ENCODE measurements at regions not wholly inside any gene's neighbourhood (a gene's known extent, or its start where the extent isn't known, plus 50 kb on each side); places are given as distances from the start of the nearest gene placed in this dataset.

DNA sequence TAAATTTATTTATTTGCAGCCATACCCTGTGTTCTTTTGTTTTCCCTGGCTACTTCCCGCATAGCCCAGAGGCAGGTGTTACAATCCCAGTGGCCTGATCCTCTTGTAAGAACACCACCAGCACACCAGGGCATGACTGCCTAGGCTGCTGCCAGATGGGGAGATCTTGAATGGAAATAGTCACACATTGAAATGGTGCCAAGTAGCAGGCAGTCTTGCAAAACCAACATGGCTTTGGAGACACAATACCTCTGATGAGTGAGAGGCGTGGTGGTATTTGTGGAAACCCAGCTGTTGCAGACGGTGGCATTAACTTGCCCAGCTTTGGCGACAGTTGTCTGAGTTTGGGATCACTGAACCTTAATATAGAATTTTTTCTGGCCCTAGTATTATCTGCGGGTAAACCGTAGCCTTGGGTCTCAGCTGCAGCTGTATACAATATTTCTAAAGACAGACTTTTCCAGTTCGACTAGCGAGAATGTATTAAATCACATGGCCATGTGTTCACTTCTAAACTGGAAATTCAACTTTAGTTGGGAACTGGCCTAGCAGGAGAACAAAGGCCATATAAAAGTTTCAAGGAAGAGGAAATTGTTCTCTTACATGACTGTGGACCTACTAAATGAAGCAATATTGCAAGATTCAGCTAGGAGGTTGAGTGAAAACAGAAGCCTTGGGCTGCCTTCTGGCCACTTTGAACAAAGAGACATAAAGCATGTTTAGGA lies 277.0 kb downstream of the SMARCA2 start:
- no peaks in the 10 kb centered on the region for H3K9me3 ChIP-seq
- intact Hi-C loops (cut with DNase I; ENCODE audit: low total_unique reads), result no loop called here
- TF ChIP-seq POLR2A (IDR thresholded peaks at IDR 0.05), result no peak
- TF ChIP-seq, protein P1, sequence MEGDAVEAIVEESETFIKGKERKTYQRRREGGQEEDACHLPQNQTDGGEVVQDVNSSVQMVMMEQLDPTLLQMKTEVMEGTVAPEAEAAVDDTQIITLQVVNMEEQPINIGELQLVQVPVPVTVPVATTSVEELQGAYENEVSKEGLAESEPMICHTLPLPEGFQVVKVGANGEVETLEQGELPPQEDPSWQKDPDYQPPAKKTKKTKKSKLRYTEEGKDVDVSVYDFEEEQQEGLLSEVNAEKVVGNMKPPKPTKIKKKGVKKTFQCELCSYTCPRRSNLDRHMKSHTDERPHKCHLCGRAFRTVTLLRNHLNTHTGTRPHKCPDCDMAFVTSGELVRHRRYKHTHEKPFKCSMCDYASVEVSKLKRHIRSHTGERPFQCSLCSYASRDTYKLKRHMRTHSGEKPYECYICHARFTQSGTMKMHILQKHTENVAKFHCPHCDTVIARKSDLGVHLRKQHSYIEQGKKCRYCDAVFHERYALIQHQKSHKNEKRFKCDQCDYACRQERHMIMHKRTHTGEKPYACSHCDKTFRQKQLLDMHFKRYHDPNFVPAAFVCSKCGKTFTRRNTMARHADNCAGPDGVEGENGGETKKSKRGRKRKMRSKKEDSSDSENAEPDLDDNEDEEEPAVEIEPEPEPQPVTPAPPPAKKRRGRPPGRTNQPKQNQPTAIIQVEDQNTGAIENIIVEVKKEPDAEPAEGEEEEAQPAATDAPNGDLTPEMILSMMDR (IDR thresholded peaks at IDR 0.05), result no peak
- 85 to 97% methylated on average over 8 of the region's 8 CpGs for WGBS, 2 donors
- no peak for DNase-seq
- H3K36me3 ChIP-seq (ENCODE audit: low read depth, missing control alignments), result no peaks in the 10 kb centered on the region
- no peak overlapping the region for H3K4me3 ChIP-seq
- no peak overlapping the region for H3K27ac ChIP-seq
- H3K27me3 ChIP-seq, result no peaks in the 10 kb centered on the region
- H3K4me1 ChIP-seq, result no peaks in the 10 kb centered on the region

DNA sequence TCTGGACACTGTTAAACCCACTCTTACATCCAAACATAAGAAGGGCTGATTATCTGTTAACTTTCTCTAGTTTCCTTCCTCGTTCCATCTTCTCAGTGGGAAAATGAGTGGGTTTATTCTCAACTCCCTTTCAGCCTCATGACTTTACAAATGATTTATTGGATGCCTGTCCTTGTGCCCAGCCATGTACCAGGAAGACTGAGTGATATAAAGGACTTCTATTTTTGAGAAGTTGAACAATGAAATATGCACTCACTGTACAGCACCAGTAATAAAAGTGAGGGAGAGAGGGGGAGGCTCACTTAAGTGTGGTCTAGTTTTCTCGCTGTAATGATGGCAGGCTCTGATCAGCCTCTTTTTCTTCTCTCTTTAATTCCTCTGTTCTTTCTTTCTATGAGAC lies 277.6 kb downstream of the SMARCA2 start:
- Histone ChIP-seq H3K27ac (no peak overlapping the region), H3K27me3 (no peaks in the 10 kb centered on the region), H3K4me1 (no peaks in the 10 kb centered on the region), H3K9me3 (no peaks in the 10 kb centered on the region), H3K4me3 (no peak overlapping the region), H3K36me3 (ENCODE audit: low read depth, missing control alignments) (no peaks in the 10 kb centered on the region)
- WGBS, 2 donors, result 79 to 89% methylated on average over 2 of the region's 2 CpGs
- intact Hi-C loops (cut with DNase I; ENCODE audit: low total_unique reads), result no loop called here
- no peak for TF ChIP-seq POLR2A (IDR thresholded peaks at IDR 0.05)
- DNase-seq, result no peak

DNA sequence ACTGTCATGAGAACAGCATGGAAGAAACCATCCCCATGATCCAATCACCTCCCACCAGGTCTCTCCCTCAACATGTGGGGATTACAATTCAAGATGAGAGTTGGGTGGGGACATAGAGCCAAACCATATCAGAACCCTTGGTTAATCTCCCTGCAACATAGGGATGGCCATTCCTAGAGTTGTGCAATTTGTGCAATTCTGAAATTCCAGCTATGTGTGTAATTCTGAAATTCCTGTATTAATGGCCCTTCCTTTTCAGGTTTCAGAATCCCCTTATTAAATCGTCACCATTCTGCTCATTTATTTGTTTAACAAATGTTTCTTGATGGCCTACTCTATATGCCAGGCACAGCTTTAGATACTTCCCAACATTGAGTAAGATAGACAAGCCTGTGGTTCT lies 282.6 kb downstream of the SMARCA2 start:
- no peak for DNase-seq
- H3K4me3 ChIP-seq, result no peak overlapping the region
- H3K4me1 ChIP-seq, result no peaks in the 10 kb centered on the region
- no peaks in the 10 kb centered on the region for H3K36me3 ChIP-seq (ENCODE audit: low read depth, missing control alignments)
- no peak overlapping the region for H3K27ac ChIP-seq
- intact Hi-C loops (cut with DNase I; ENCODE audit: low total_unique reads), result no loop called here
- TF ChIP-seq POLR2A (IDR thresholded peaks at IDR 0.05), result no peak
- TF ChIP-seq, protein P1 (IDR thresholded peaks at IDR 0.05), result no peak
- WGBS, 2 donors, result 93 to 100% methylated on average over 1 of the region's 1 CpG
- no peaks in the 10 kb centered on the region for H3K9me3 ChIP-seq
- no peaks in the 10 kb centered on the region for H3K27me3 ChIP-seq

DNA sequence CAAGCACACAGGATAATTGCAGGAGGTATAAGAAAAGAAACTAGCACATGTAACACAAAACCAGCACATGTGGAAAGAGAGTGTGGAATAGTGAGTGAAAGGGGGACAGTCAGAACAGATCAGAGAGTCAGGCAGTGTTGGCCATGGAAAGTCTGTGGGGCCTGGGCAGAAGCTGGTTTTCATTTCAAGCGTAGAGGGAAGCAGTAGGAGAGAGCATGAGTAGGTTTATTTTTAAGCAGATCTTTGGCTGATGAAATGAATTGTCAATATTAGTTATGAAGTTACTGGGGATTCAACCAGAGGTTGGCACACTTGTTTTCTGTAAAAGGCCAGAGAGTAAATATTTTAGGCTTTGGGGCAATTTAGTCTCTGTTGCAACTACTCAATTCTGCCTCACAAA lies 283.1 kb downstream of the SMARCA2 start:
- Histone ChIP-seq H3K4me3 (no peak overlapping the region), H3K27me3 (no peaks in the 10 kb centered on the region), H3K27ac (no peak overlapping the region), H3K9me3 (no peaks in the 10 kb centered on the region), H3K4me1 (no peaks in the 10 kb centered on the region), H3K36me3 (ENCODE audit: low read depth, missing control alignments) (no peaks in the 10 kb centered on the region)
- 61 to 93% methylated on average over 1 of the region's 1 CpG for WGBS, 2 donors
- TF ChIP-seq POLR2A (IDR thresholded peaks at IDR 0.05), result no peak
- TF ChIP-seq, protein P1 (IDR thresholded peaks at IDR 0.05), result no peak
- no peak for DNase-seq
- intact Hi-C loops (cut with DNase I; ENCODE audit: low total_unique reads), result no loop called here

DNA sequence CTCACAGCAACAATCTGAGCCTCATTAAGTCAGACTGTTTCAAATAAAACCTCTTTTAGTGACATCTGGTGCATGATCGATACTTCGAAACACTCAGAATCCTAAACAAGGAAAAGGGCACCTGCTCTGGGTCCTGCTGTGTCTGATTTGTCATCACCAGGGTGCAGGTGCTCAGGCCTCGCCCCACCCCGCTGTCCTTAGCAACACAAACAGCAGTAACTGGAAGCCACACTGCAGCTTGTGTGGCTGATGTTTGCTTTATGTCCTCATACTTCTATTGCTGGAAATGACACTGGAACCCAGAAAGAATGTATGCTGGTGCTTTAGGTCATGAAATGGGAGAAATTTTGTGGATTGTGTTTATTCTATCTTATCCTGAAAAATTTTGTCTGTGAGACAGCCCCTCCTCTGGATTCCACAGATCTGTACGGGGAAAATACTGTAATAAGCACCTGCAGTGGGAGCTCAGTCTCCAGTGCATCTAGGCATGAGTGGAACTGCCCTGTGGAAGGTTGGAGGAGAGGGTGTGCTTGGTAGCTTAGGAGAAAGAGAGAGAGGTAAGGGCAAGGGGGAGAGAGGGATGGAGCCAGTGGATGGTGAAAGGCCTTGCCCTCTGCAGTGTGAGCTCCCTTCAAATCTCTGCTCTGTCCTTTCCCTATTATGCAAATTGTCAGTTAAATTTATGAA lies 284.2 kb downstream of the SMARCA2 start:
- intact Hi-C loops (cut with DNase I; ENCODE audit: low total_unique reads), result no loop called here
- 88 to 92% methylated on average over 5 of the region's 5 CpGs for WGBS, 2 donors
- H3K27me3 ChIP-seq, result no peaks in the 10 kb centered on the region

More for the DNA sequence above, 284.2 kb downstream of the SMARCA2 start:
- Histone ChIP-seq H3K27ac (no peak overlapping the region), H3K36me3 (ENCODE audit: low read depth, missing control alignments) (no peaks in the 10 kb centered on the region), H3K9me3 (no peaks in the 10 kb centered on the region), H3K4me1 (no peaks in the 10 kb centered on the region), H3K4me3 (no peak overlapping the region)
- DNase-seq, result no peak
- TF ChIP-seq, protein P1 (IDR thresholded peaks at IDR 0.05), result no peak
- TF ChIP-seq POLR2A (IDR thresholded peaks at IDR 0.05), result no peak

Measured in testis (tissue), 2 donors.